ENCODE measurements at regions not wholly inside any gene's neighbourhood (a gene's known extent, or its start where the extent isn't known, plus 50 kb on each side); places are given as distances from the start of the nearest gene placed in this dataset.

GRCh38 chr7:125681508-125681907, 751.9 kb upstream of the POT1 start:
- TF ChIP-seq POLR2A (IDR thresholded peaks at IDR 0.05; ENCODE audit: low read length): no peak
- TF ChIP-seq, protein P1, sequence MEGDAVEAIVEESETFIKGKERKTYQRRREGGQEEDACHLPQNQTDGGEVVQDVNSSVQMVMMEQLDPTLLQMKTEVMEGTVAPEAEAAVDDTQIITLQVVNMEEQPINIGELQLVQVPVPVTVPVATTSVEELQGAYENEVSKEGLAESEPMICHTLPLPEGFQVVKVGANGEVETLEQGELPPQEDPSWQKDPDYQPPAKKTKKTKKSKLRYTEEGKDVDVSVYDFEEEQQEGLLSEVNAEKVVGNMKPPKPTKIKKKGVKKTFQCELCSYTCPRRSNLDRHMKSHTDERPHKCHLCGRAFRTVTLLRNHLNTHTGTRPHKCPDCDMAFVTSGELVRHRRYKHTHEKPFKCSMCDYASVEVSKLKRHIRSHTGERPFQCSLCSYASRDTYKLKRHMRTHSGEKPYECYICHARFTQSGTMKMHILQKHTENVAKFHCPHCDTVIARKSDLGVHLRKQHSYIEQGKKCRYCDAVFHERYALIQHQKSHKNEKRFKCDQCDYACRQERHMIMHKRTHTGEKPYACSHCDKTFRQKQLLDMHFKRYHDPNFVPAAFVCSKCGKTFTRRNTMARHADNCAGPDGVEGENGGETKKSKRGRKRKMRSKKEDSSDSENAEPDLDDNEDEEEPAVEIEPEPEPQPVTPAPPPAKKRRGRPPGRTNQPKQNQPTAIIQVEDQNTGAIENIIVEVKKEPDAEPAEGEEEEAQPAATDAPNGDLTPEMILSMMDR (IDR thresholded peaks at IDR 0.05): no peak
- no peak for TF ChIP-seq JUN (IDR thresholded peaks at IDR 0.05)
- TF ChIP-seq RCOR1 (IDR thresholded peaks at IDR 0.05; ENCODE audit: low read depth, low read length): no peak
